ENCODE measurements at regions not wholly inside any gene's neighbourhood (a gene's known extent, or its start where the extent isn't known, plus 50 kb on each side); places are given as distances from the start of the nearest gene placed in this dataset.

DNA sequence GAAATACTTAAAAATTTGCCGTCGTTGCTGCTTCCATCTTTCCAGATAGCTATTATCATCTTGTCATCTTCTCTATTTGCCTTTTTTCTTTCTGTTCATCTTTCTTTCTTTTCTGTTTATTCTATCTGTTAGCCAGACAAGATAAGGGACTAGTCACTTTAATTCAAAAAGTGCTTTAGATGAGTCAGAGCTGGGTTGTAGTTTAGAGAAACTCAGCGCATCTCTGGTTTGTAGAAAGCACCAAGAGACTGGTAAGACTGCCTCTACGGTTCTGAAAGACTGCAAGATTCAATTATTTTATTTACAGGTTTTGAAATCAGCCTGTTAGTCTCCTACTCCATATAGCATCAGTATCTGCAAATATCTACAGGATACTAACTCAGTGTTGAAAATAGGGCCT, 562.8 kb upstream of the RIOK2 start:
- Histone ChIP-seq H3K27me3 (no peaks in the 10 kb centered on the region), H3K9me3 (ENCODE audit: low read depth) (no peaks in the 10 kb centered on the region), H4K20me1 (ENCODE audit: insufficient read depth, poor library complexity, severe bottlenecking) (no peaks in the 10 kb centered on the region), H2AFZ (no peak overlapping the region), H3K4me2 (no peak overlapping the region), H3K36me3 (replicated peaks; ENCODE audit: insufficient read depth, low read depth) (no peaks in the 10 kb centered on the region), H3K4me3 (no peak overlapping the region), H3K79me2 (no peaks in the 10 kb centered on the region), H3K4me1 (ENCODE audit: insufficient read depth) (no peaks in the 10 kb centered on the region), H3K9me2 (replicated peaks; ENCODE audit: insufficient read depth) (no peaks in the 10 kb centered on the region), H3K27ac (no peak overlapping the region)
- WGBS (ENCODE audit: low lambda C conversion rate, missing lambda C conversion rate): 78% methylated on average over 4 of the region's 4 CpGs
- DNase-seq (ENCODE audit: low spot score): no peak
- TF ChIP-seq CTCF (IDR thresholded peaks at IDR 0.05; ENCODE audit: poor library complexity) (no peak), EZH2 (IDR thresholded peaks at IDR 0.05; ENCODE audit: borderline replicate concordance) (no peak), EZH2phosphoT487 (IDR thresholded peaks at IDR 0.05; ENCODE audit: low read depth, severe bottlenecking, unreplicated experiment) (no peak)

DNA sequence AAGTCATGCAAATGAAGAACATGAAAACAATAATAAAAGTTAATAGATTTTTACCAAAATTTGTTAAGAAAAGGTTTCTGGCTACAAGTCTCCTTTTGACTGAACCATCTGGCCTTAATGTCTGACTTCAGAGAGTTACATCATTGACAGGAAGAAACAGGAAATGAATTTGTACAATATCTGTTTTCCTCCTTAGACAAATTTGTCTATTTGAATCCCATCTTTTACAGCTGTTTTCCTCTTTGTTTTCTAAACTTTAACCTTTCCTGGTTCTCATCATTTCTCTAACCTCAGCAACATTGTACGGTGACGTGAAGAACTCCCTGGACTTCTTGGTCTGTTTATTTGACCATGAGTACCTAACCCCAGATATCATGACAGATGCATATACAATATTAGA, 567.5 kb upstream of the RIOK2 start:
- no peaks in the 10 kb centered on the region for H3K27me3 ChIP-seq
- no peak overlapping the region for H3K27ac ChIP-seq
- H2AFZ ChIP-seq: no peak overlapping the region
- H3K4me1 ChIP-seq (ENCODE audit: insufficient read depth): no peaks in the 10 kb centered on the region
- no peaks in the 10 kb centered on the region for H3K36me3 ChIP-seq (replicated peaks; ENCODE audit: insufficient read depth, low read depth)
- no peaks in the 10 kb centered on the region for H3K9me2 ChIP-seq (replicated peaks; ENCODE audit: insufficient read depth)
- H3K4me3 ChIP-seq: no peak overlapping the region
- H4K20me1 ChIP-seq (ENCODE audit: insufficient read depth, poor library complexity, severe bottlenecking): no peaks in the 10 kb centered on the region
- no peak overlapping the region for H3K4me2 ChIP-seq
- no peak for TF ChIP-seq EZH2phosphoT487 (IDR thresholded peaks at IDR 0.05; ENCODE audit: low read depth, severe bottlenecking, unreplicated experiment)
- TF ChIP-seq CTCF (IDR thresholded peaks at IDR 0.05; ENCODE audit: poor library complexity): no peak
- TF ChIP-seq EZH2 (IDR thresholded peaks at IDR 0.05; ENCODE audit: borderline replicate concordance): no peak
- H3K9me3 ChIP-seq (ENCODE audit: low read depth): no peaks in the 10 kb centered on the region
- 88% methylated on average over 2 of the region's 2 CpGs for WGBS (ENCODE audit: low lambda C conversion rate, missing lambda C conversion rate)
- DNase-seq (ENCODE audit: low spot score): no peak
- H3K79me2 ChIP-seq: no peaks in the 10 kb centered on the region

DNA sequence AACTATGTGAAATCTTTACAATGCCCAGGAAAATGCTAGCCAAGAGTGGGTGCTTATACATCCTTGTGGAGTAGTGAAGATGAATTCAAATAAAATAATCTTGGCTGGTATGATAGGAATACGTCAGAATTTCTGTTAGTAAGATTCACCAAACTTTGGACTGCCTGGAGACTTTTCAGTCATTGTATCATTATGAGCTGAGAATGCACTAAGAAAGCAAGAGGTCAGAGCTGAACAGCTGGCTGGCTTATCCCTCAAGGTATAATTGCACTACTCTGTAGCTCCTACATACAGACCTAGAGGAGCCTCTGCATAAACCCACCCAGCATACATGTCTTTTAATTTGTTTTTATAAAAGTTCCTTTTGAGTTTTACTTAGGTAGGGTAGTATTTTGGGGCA, 568.5 kb upstream of the RIOK2 start:
- TF ChIP-seq EZH2 (IDR thresholded peaks at IDR 0.05; ENCODE audit: borderline replicate concordance) (no peak), CTCF (IDR thresholded peaks at IDR 0.05; ENCODE audit: poor library complexity) (no peak), EZH2phosphoT487 (IDR thresholded peaks at IDR 0.05; ENCODE audit: low read depth, severe bottlenecking, unreplicated experiment) (no peak)
- WGBS (ENCODE audit: low lambda C conversion rate, missing lambda C conversion rate): 68% methylated on average over 1 of the region's 1 CpG
- no peaks in the 10 kb centered on the region for H4K20me1 ChIP-seq (ENCODE audit: insufficient read depth, poor library complexity, severe bottlenecking)

DNA sequence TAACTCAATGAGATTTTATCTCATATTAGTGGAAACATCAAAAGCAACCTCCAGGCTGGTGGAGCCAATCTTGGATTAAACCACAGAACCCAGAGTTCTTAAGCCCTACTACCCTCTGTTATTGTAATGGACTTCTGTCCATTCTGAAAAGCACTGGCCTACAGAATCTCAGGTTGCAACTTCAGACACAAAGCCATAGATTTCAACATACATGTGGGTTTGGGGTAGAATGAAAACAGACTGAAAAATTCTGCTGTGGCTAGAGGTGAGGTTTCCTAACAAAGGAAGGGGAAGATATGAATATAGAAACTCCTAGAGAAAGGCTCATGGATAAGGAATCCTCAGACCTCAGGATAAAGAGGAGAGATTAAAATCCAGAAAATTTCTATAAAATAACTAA, 569.8 kb upstream of the RIOK2 start:
- Histone ChIP-seq H3K4me2 (no peak overlapping the region), H3K9me2 (replicated peaks; ENCODE audit: insufficient read depth) (no peaks in the 10 kb centered on the region)
- no peak for TF ChIP-seq CTCF (IDR thresholded peaks at IDR 0.05; ENCODE audit: poor library complexity)
- TF ChIP-seq EZH2 (IDR thresholded peaks at IDR 0.05; ENCODE audit: borderline replicate concordance): no peak
- no peak for TF ChIP-seq EZH2phosphoT487 (IDR thresholded peaks at IDR 0.05; ENCODE audit: low read depth, severe bottlenecking, unreplicated experiment)

More for the DNA sequence above, 568.5 kb upstream of the RIOK2 start:
- no peaks in the 10 kb centered on the region for H3K9me2 ChIP-seq (replicated peaks; ENCODE audit: insufficient read depth)
- no peaks in the 10 kb centered on the region for H3K27me3 ChIP-seq
- H2AFZ ChIP-seq: no peak overlapping the region
- no peaks in the 10 kb centered on the region for H3K36me3 ChIP-seq (replicated peaks; ENCODE audit: insufficient read depth, low read depth)
- no peaks in the 10 kb centered on the region for H3K9me3 ChIP-seq (ENCODE audit: low read depth)
- H3K4me3 ChIP-seq: no peak overlapping the region
- no peak overlapping the region for H3K27ac ChIP-seq
- no peaks in the 10 kb centered on the region for H3K79me2 ChIP-seq
- no peaks in the 10 kb centered on the region for H3K4me1 ChIP-seq (ENCODE audit: insufficient read depth)
- no peak for DNase-seq (ENCODE audit: low spot score)
- no peak overlapping the region for H3K4me2 ChIP-seq

More for the DNA sequence above, 569.8 kb upstream of the RIOK2 start:
- H3K27ac ChIP-seq: no peak overlapping the region
- H3K9me3 ChIP-seq (ENCODE audit: low read depth): no peaks in the 10 kb centered on the region
- H3K36me3 ChIP-seq (replicated peaks; ENCODE audit: insufficient read depth, low read depth): no peaks in the 10 kb centered on the region
- no peaks in the 10 kb centered on the region for H4K20me1 ChIP-seq (ENCODE audit: insufficient read depth, poor library complexity, severe bottlenecking)
- H3K4me1 ChIP-seq (ENCODE audit: insufficient read depth): no peaks in the 10 kb centered on the region
- no peak overlapping the region for H3K4me3 ChIP-seq
- no peaks in the 10 kb centered on the region for H3K27me3 ChIP-seq
- H3K79me2 ChIP-seq: no peaks in the 10 kb centered on the region
- H2AFZ ChIP-seq: no peak overlapping the region
- DNase-seq (ENCODE audit: low spot score): no peak
